OCI-LY1 (cell line): ENCODE measurements at regions not wholly inside any gene's neighbourhood (a gene's known extent, or its start where the extent isn't known, plus 50 kb on each side); places are given as distances from the start of the nearest gene placed in this dataset.

ENCODE experiments used
- EZH2 ChIP-seq: fragments of 200-600 bp; sonication (generic), shearing (Covaris generic); IDR thresholded peaks from 2 replicates; pipeline ENCODE4 v1.8.0; 2017; ENCODE audit warnings: borderline replicate concordance, mixed run types, mild to moderate bottlenecking, antibody characterized with exemption, low read length, moderate library complexity, mixed read lengths
- TF ChIP-seq, protein P1 (sequence below): fragments of 200-600 bp; sonication (generic), shearing (Covaris generic); IDR thresholded peaks from 2 replicates; pipeline ENCODE4 v1.5.1; 2017; ENCODE audit warnings: mild to moderate bottlenecking, antibody characterized with exemption, low read length, moderate library complexity, mixed read lengths

DNA sequence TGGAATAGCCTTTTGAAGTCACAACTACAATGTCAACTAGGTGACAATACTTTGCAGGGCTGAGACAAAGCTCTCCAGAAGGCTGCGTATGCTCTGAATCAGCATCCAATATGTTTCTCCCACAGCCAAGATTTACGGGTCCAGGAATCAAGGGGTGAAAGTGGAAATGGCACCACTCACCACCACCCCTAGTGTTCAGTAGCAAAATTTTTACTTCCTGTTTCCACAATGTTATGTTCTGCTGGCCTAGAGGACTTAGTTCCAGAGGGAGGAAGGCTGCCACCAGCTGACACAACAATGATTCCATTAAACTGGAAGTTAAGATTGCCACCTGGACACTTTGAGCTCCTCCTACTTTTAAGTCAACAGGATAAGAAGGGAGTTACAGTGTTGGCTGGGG lies 68.5 kb upstream of the MPEG1 start:
- TF ChIP-seq EZH2, result no peak
- TF ChIP-seq, protein P1, sequence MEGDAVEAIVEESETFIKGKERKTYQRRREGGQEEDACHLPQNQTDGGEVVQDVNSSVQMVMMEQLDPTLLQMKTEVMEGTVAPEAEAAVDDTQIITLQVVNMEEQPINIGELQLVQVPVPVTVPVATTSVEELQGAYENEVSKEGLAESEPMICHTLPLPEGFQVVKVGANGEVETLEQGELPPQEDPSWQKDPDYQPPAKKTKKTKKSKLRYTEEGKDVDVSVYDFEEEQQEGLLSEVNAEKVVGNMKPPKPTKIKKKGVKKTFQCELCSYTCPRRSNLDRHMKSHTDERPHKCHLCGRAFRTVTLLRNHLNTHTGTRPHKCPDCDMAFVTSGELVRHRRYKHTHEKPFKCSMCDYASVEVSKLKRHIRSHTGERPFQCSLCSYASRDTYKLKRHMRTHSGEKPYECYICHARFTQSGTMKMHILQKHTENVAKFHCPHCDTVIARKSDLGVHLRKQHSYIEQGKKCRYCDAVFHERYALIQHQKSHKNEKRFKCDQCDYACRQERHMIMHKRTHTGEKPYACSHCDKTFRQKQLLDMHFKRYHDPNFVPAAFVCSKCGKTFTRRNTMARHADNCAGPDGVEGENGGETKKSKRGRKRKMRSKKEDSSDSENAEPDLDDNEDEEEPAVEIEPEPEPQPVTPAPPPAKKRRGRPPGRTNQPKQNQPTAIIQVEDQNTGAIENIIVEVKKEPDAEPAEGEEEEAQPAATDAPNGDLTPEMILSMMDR, result peak; percentile 16; the same call in 1 of the 2 replicates
